ENCODE measurements at regions not wholly inside any gene's neighbourhood (a gene's known extent, or its start where the extent isn't known, plus 50 kb on each side); places are given as distances from the start of the nearest gene placed in this dataset.

GRCh38 chr6:6707143-6707542, 118.6 kb downstream of the LY86 start:
- H3K4me1 ChIP-seq = no peaks in the 10 kb centered on the region
- H3K4me2 ChIP-seq = no peak overlapping the region
- no peaks in the 10 kb centered on the region for H3K9me3 ChIP-seq (ENCODE audit: low read depth)
- H3K27ac ChIP-seq = no peak overlapping the region
- H3K9ac ChIP-seq = no peak overlapping the region
- H3K36me3 Mint-ChIP-seq = no peaks in the 10 kb centered on the region
- no peak for TF ChIP-seq EZH2phosphoT487 (IDR thresholded peaks at IDR 0.05)
- no peak for TF ChIP-seq CTCF (IDR thresholded peaks at IDR 0.05)
- TF ChIP-seq EZH2 (IDR thresholded peaks at IDR 0.05) = no peak
- DNase-seq (ENCODE audit: low spot score) = no peak
- no peaks in the 10 kb centered on the region for H3K36me3 ChIP-seq
- no peak overlapping the region for H3K4me3 ChIP-seq
- no peaks in the 10 kb centered on the region for H3K79me2 ChIP-seq (ENCODE audit: low read depth)
- no peaks in the 10 kb centered on the region for H3F3A ChIP-seq (ENCODE audit: low read depth)
- no peak overlapping the region for H3K27ac Mint-ChIP-seq
- no peak overlapping the region for H3K4me3 Mint-ChIP-seq
- no peaks in the 10 kb centered on the region for H3K27me3 ChIP-seq
- no peaks in the 10 kb centered on the region for H4K20me1 ChIP-seq (ENCODE audit: low read depth)
- H3K4me1 Mint-ChIP-seq = peaks cover 8% of the 10 kb centered on the region
- H2AFZ ChIP-seq (replicated peaks) = no peak overlapping the region
- peaks cover 6% of the 10 kb centered on the region for H3K27me3 Mint-ChIP-seq (ENCODE audit: insufficient read depth, low read depth)
- H3K9me3 Mint-ChIP-seq = no peaks in the 10 kb centered on the region

- H3K27ac ChIP-seq = no peak overlapping the region
- H3K79me2 ChIP-seq (ENCODE audit: low read depth) = no peaks in the 10 kb centered on the region
- H3K4me2 ChIP-seq = no peak overlapping the region
- Mint-ChIP-seq H3K27me3 (ENCODE audit: insufficient read depth, low read depth) (peaks cover 8% of the 10 kb centered on the region), H3K36me3 (no peaks in the 10 kb centered on the region), H3K27ac (no peak overlapping the region), H3K4me3 (no peak overlapping the region), H3K9me3 (no peaks in the 10 kb centered on the region), H3K4me1 (peaks cover 21% of the 10 kb centered on the region)
- no peaks in the 10 kb centered on the region for H3K36me3 ChIP-seq
- H3K4me3 ChIP-seq = no peak overlapping the region
- no peaks in the 10 kb centered on the region for H3K9me3 ChIP-seq (ENCODE audit: low read depth)
- TF ChIP-seq EZH2 (IDR thresholded peaks at IDR 0.05) (no peak), EZH2phosphoT487 (IDR thresholded peaks at IDR 0.05) (no peak), CTCF (IDR thresholded peaks at IDR 0.05) (no peak)
- H3F3A ChIP-seq (ENCODE audit: low read depth) = no peaks in the 10 kb centered on the region
- H3K4me1 ChIP-seq = peaks cover 6% of the 10 kb centered on the region
- no peak overlapping the region for H2AFZ ChIP-seq (replicated peaks)
- DNase-seq (ENCODE audit: low spot score) = no peak
- no peak overlapping the region for H3K9ac ChIP-seq
- no peaks in the 10 kb centered on the region for H4K20me1 ChIP-seq (ENCODE audit: low read depth)
- no peaks in the 10 kb centered on the region for H3K27me3 ChIP-seq
Measured at GRCh38 chr6:6709106-6709505, 120.6 kb downstream of the LY86 start.

- Histone ChIP-seq H3K4me1 (peaks cover 9% of the 10 kb centered on the region), H4K20me1 (ENCODE audit: low read depth) (no peaks in the 10 kb centered on the region), H3F3A (ENCODE audit: low read depth) (no peaks in the 10 kb centered on the region), H2AFZ (replicated peaks) (no peak overlapping the region), H3K9me3 (ENCODE audit: low read depth) (no peaks in the 10 kb centered on the region), H3K9ac (no peak overlapping the region), H3K27ac (no peak overlapping the region), H3K27me3 (no peaks in the 10 kb centered on the region), H3K36me3 (no peaks in the 10 kb centered on the region), H3K4me2 (no peak overlapping the region), H3K4me3 (no peak overlapping the region), H3K79me2 (ENCODE audit: low read depth) (no peaks in the 10 kb centered on the region)
- Mint-ChIP-seq H3K36me3 (no peaks in the 10 kb centered on the region), H3K9me3 (no peaks in the 10 kb centered on the region), H3K4me3 (peak overlapping the region; percentile 69), H3K27me3 (ENCODE audit: insufficient read depth, low read depth) (peaks cover 7% of the 10 kb centered on the region), H3K4me1 (peaks cover 26% of the 10 kb centered on the region), H3K27ac (peak overlapping the region; percentile 53)
- DNase-seq (ENCODE audit: low spot score) = no peak
- no peak for TF ChIP-seq EZH2phosphoT487 (IDR thresholded peaks at IDR 0.05)
- no peak for TF ChIP-seq EZH2 (IDR thresholded peaks at IDR 0.05)
- no peak for TF ChIP-seq CTCF (IDR thresholded peaks at IDR 0.05)
Measured at GRCh38 chr6:6711031-6711785, 122.7 kb downstream of the LY86 start.

Measured in neural progenitor cell (in vitro differentiated cells).